ENCODE measurements at regions not wholly inside any gene's neighbourhood (a gene's known extent, or its start where the extent isn't known, plus 50 kb on each side); places are given as distances from the start of the nearest gene placed in this dataset.
"Not testable (repeated sequence)": the region's sequence is repeated elsewhere in the genome, so short reads cannot be mapped to it uniquely, and the experiment has no call there.

- no peak for DNase-seq
Measured at GRCh38 chr7:136104269-136104603, 127.1 kb upstream of the MTPN start.

GRCh38 chr7:136103545-136104268 is 126.5 kb upstream of the MTPN start:
- DNase-seq, result no peak

- DNase-seq, result no peak
Measured at GRCh38 chr7:136102881-136103280, 125.7 kb upstream of the MTPN start.

- DNase-seq, result not testable (repeated sequence)
Measured at GRCh38 chr7:136092714-136093113, 115.6 kb upstream of the MTPN start.

DNA sequence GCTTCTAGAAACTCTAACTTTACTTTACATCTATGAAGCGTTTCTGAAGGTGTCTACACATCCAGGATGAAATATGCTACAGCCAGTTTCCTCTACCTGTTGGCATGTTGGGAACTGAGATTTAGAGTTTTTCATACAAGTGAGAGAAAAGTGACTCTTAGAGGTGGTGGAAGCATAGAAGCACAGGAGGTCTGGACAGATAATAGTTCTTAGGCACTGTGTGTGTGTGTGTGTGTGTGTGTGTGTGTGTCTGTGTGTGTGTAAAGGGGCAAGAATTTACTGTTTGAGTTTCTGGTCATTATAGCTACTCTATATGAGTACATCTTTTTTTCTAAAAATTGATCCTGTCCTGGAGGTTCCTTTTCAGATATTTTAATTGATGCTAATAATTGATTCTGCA is 110.7 kb upstream of the MTPN start:
- DNase-seq, result no peak

DNA sequence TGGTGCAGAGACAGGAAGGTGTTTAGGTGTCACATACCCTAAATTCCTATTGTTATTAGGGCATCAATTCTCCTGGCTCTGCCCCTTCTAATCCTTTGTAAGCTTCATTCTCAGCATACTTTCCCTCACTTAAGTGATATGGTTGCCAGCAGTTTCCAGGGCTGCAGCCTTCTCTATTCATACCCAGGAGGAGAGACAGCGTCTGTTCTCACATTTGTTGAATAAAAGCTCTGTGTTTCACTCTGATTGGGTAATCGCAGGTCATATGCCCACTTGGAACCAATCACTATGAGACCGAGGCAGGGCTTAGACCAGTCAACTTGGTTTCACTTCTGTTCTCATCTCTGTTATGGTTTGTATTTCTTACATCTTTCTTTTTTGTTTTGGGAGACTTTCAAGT is 109.6 kb upstream of the MTPN start:
- no peak for DNase-seq

DNA sequence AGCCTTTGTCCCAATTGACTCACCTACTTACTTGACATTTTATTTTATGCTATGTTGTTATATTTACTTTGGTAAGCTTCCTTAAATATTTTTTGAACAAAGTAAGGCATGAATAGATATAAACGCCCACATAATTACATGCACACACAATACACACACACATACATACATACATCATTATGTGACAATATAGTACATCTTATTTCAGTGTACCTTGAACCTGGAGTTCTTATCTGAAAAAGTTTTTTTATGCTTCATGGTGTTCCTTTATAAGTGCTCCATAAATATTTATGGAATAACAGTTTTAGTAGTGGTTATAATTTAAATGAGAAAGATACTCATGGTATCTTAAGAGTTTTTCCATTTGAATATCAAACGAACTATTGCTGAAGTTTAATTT is 102.8 kb upstream of the MTPN start:
- DNase-seq, result no peak

DNA sequence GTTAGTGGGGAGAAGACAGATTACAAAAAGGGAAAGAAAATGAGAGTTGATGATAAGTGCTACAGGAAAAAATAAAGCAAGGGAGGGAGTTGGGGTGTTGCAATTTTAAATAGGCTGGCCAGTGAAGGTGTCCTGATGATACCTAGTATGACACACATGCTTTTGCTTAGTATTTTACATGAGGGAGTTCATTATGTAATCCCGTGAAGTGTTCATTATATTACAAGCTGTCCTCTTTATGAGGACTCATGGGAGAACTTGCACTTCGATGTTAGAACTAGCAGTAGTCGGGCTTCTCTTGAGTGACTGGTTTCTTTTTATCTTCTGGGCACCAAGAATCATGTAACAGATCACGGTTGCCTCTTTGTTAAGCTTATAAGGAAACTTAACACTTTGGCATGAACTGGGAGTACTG is 102.3 kb upstream of the MTPN start:
- DNase-seq, result no peak

- no peak for DNase-seq
Measured at GRCh38 chr7:136079066-136079465, 101.9 kb upstream of the MTPN start.

DNA sequence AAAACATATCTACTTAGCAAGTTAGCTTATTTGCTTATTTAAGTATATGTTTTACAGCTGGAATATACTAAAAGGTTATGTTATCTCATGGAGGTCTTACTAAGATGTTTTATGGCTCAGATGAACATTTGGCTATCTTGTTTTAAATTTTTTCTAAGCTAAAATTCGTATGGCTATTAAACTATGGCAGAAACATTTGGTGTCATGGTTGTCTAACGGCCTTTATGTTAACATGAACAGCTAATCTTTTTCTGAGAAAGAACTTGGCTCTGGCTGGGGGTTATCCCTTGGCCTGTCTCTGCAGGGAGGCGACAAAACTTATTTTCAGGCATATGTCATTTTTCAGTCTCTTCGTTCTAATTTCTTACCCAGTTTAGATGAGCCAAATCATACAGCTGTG is 101.5 kb upstream of the MTPN start:
- DNase-seq, result no peak

GRCh38 chr7:136076954-136077353 is 99.8 kb upstream of the MTPN start:
- DNase-seq, result no peak

GRCh38 chr7:136074843-136075242 is 97.7 kb upstream of the MTPN start:
- no peak for DNase-seq

- no peak for DNase-seq
Measured at GRCh38 chr7:136072447-136072846, 95.3 kb upstream of the MTPN start.

GRCh38 chr7:136070736-136071505 is 93.8 kb upstream of the MTPN start:
- DNase-seq, result no peak

- no peak for DNase-seq
Measured at GRCh38 chr7:136069840-136070529, 92.8 kb upstream of the MTPN start.

- no peak for DNase-seq
Measured at GRCh38 chr7:136067277-136067676, 90.1 kb upstream of the MTPN start.

- no peak for DNase-seq
Measured at GRCh38 chr7:136066304-136067143, 89.4 kb upstream of the MTPN start.

GRCh38 chr7:136064627-136065237 is 87.6 kb upstream of the MTPN start:
- no peak for DNase-seq

- no peak for DNase-seq
Measured at GRCh38 chr7:136064081-136064480, 86.9 kb upstream of the MTPN start.

DNA sequence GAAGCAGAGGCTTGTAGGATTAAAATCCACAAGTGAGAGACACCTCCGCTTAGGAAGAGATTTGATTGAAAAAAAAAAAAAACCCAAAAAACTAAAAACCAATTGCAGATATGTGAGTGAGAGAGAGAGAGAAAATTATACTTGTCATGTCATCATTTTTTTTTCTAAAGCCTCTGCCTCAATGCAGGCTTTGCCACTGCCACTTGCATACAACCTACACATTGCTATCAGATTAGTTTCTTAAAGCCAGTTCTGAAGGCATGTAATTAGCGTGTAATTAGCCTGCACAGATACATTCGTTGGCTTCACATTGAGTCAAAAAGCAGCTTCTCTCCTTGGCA is 86.1 kb upstream of the MTPN start:
- DNase-seq, result no peak

- DNase-seq, result no peak
Measured at GRCh38 chr7:136062625-136063325, 85.6 kb upstream of the MTPN start.

DNA sequence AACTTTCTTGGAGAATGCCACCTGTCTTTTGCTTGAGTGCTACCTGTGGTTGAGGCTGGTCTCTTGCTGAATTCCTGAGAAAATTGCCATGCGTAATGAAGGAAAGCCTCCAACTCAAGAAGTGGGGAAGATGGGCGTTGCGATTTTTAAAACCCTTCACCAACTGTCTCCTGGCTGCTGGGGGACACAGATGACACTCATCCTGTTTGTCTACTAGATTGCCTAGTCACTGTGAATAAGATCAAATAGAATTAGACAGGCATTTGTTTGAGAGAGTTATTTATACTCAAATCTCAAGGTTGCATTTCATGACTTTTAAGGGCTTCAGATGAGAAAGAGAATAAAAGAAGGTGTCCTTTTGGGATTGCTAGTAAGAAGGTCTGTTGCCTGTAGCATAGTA is 84.3 kb upstream of the MTPN start:
- no peak for DNase-seq

All from activated gamma-delta T cell treated with Interleukin-2 at 50 U/mL for 16 hours (primary cell).